Upper lobe of left lung (tissue), 4 donors: ENCODE measurements at regions not wholly inside any gene's neighbourhood (a gene's known extent, or its start where the extent isn't known, plus 50 kb on each side); places are given as distances from the start of the nearest gene placed in this dataset.

ENCODE experiments used
- POLR2A ChIP-seq, 4 donors: fragments of 450-650 bp; IDR thresholded peaks; one replicate each; pipeline ENCODE4 v1.5.1; 2016 to 2017; ENCODE audit warnings: antibody characterized with exemption in 4 of 4, mild to moderate bottlenecking in 2 of 4
- TF ChIP-seq, protein P1 (sequence below), 6 experiments: fragments of 450-650 bp in 4 of 6; fragments of 200-600 bp in 2 of 6; sonication (generic) in 2 of 6; IDR thresholded peaks; one replicate each; pipeline ENCODE4 v1.5.1; 2016 to 2019; ENCODE audit warnings: antibody characterized with exemption in 6 of 6

DNA sequence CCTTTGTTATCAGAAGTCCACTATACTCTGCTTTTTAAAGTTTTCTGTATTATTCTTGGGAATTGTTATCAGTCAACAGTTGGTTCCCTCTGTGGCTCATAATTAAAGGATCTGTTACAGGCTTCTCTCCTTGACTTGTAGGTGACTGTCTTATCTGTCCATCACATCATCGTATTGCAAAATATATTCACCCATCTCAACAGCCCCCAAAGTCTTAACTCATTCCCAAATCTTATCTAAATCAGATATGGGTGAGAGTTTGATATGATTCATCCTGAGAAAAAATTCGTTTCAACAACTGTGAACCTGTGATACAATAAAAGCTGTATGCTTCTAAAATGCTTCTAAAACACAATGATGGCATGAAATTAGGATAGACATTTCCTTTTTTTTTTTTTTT lies 1245.6 kb upstream of the RAG2 start:
- TF ChIP-seq, protein P1, sequence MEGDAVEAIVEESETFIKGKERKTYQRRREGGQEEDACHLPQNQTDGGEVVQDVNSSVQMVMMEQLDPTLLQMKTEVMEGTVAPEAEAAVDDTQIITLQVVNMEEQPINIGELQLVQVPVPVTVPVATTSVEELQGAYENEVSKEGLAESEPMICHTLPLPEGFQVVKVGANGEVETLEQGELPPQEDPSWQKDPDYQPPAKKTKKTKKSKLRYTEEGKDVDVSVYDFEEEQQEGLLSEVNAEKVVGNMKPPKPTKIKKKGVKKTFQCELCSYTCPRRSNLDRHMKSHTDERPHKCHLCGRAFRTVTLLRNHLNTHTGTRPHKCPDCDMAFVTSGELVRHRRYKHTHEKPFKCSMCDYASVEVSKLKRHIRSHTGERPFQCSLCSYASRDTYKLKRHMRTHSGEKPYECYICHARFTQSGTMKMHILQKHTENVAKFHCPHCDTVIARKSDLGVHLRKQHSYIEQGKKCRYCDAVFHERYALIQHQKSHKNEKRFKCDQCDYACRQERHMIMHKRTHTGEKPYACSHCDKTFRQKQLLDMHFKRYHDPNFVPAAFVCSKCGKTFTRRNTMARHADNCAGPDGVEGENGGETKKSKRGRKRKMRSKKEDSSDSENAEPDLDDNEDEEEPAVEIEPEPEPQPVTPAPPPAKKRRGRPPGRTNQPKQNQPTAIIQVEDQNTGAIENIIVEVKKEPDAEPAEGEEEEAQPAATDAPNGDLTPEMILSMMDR (IDR thresholded peaks at IDR 0.05): no peak
- TF ChIP-seq POLR2A (IDR thresholded peaks at IDR 0.05): no peak
